Activated CD4-positive, CD25-positive, alpha-beta regulatory T cell (primary cell): ENCODE measurements at regions not wholly inside any gene's neighbourhood (a gene's known extent, or its start where the extent isn't known, plus 50 kb on each side); places are given as distances from the start of the nearest gene placed in this dataset.

Experiments
- DNase-seq, 4 experiments: peaks; one replicate each; lab custom pipeline; 2025; lab: John Stamatoyannopoulos, UW

- DNase-seq: no peak
These were observed 55.4 kb downstream of the CCER1 start for GRCh38 chr12:90899456-90900182.

DNA sequence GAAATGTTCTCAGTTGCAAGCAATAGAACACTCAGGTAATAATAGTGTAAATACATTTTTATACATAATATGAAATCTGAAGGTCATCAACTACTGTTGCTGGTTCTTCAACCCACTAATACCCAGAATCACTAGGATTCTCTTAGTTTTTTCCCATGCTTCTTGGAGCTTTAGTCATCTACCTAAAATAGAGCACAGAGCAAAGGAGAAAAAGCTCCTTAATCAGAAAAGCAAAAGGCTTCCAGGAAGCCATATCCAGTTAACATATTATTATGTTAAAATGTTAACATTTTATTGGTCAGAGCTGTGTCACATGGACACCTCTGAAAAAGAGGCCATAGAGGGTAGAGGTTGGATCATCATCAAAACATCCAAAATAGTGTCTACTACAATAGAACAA is 57.0 kb downstream of the CCER1 start:
- DNase-seq: no peak

GRCh38 chr12:90897316-90897715 is 57.7 kb downstream of the CCER1 start:
- no peak for DNase-seq

DNA sequence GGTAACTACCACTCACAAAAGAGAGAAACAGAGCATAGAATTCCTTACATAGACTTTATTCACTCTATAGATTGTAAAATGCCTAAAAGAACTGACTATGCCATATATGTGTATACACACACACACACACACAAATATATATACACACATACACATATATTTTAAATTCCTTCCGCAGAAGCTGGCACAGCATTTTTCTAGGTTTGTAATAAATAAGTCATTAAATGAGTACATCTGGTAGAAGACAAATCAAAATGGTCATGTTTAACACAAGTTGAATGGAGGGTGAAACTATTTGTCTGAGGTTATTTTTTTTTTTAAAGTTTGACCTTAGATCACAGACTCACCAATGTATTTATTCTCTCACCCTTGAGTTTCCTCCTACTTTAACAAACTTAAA is 58.2 kb downstream of the CCER1 start:
- no peak for DNase-seq

DNA sequence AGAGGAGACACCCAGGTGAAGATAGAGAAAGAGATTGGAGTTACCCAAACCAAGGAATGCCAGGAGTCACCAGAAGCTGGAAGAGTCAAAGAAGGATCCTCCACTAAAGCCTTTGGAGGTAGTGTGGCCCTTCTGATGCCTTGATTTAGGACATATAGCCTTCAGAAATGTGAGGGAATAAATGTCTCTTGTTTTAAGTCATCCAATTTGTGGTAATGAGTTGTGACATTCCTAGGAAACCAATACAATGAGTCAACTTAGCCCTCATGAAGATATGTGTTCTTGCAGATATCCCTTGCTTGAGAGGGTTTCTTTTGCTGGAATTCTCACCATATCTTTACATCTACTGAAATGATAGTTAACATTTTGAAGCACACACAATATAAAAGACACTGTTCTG is 58.8 kb downstream of the CCER1 start:
- DNase-seq: no peak

GRCh38 chr12:90888316-90888715 is 66.7 kb downstream of the CCER1 start:
- no peak for DNase-seq

GRCh38 chr12:90883456-90883855 is 71.5 kb downstream of the CCER1 start:
- DNase-seq: no peak

DNA sequence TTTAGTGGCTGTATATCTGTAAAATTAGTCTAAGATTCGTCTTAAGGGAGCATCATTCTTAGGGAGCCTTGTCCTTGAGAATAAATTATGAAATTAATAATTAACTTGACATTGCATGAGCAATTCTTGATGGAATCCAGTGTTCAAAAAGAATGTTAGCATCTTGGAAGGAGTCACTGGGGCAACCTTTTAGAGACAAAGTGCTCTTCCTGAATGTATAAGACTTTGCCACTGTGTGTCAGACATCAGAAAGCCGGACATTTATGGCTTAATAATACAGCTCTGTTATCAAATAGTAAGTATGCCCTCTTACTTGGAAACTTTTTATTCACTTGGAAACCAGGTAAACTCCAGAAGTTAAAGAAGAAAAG is 83.3 kb downstream of the CCER1 start:
- DNase-seq: no peak

GRCh38 chr12:90870971-90871725 is 83.8 kb downstream of the CCER1 start:
- no peak for DNase-seq

- DNase-seq: no peak
These were observed 86.3 kb downstream of the CCER1 start for GRCh38 chr12:90868626-90869025.

GRCh38 chr12:90859591-90859990 is 95.4 kb downstream of the CCER1 start:
- DNase-seq: no peak

DNA sequence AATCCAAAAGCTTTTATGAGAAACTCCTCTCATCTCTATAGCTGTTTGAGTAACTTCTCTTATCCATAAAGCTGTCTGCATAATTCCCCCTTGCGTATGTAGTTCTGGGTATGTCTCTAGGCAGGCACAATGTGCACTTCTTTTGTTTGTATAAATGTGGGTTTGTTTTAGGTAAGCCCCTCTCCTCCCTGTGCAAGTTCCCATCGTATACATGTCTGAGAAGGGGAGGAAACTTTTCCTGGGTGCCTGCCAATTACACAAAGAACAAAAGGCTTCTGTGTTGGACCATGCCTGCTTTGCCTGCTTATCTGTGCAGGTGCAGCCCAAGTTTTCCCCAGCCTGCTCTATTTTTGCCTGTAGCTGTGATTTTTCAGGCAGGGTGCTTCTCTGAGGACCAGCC is 96.7 kb downstream of the CCER1 start:
- DNase-seq: no peak

- DNase-seq: no peak
These were observed 99.4 kb downstream of the CCER1 start for GRCh38 chr12:90855534-90855933.

GRCh38 chr12:90854136-90854689 is 100.8 kb downstream of the CCER1 start:
- no peak for DNase-seq

- DNase-seq: no peak
These were observed 102.9 kb downstream of the CCER1 start for GRCh38 chr12:90851800-90852718.

GRCh38 chr12:90842477-90842876 is 112.5 kb downstream of the CCER1 start:
- DNase-seq: no peak

- DNase-seq: no peak
These were observed 113.6 kb downstream of the CCER1 start for GRCh38 chr12:90841336-90841735.

- no peak for DNase-seq
These were observed 115.6 kb downstream of the CCER1 start for GRCh38 chr12:90839346-90839745.

DNA sequence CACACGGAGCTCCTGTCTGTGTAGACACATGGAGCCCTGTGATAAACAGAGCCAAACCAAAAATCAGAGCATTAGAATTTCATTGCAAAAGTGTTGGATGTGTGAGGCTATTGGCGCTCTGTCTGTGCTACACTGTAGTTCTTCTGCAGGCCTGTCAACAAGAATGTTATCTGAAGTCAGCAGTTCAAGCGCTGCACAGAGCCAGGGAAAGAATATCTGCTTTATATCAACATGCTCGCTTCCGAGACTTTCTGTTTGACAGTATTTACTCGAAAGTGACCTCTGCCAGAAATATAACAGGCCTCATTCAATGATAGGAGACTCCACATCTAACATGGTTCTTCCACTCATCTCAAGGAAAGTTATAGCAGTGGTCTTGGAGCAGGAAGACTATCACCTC is 118.3 kb downstream of the CCER1 start:
- DNase-seq: no peak

DNA sequence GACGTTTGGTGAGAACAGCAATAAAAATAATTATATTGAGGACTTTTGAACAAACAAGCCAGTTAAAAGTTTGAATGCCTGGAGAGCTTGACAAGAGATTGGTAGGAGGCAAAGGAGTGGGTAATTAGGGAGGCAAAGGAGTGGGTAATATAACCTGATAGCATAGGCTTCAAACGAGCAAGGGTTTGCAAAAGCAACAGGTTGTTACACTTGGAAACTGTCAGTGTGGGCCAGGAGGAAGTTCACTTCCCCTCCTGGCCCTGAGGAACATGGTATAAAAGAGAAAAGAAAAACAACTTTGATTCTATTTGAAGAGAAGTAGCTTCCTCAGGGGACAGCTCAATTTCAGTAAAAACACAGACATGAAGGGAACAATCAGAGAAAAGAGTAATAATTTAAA is 121.7 kb downstream of the CCER1 start:
- no peak for DNase-seq

DNA sequence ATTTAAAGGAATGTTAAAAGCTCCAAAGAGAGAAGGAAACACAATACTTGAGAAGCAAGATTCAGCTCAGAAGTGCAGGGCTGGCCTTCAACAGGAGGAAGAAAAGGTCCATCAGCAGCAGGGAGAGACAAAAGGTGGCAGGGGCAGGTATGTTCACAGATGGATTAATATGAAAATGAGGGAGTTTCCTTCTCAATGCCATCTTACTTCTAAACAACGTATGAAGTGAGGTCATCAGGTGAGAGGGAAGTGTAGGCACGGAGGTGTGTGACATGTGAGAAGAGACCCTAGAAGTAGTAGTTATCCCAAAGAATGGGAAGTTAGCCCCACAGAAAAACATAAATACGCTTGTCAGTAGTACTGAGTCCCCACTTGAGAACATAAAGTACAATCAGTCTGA is 122.5 kb downstream of the CCER1 start:
- no peak for DNase-seq

DNA sequence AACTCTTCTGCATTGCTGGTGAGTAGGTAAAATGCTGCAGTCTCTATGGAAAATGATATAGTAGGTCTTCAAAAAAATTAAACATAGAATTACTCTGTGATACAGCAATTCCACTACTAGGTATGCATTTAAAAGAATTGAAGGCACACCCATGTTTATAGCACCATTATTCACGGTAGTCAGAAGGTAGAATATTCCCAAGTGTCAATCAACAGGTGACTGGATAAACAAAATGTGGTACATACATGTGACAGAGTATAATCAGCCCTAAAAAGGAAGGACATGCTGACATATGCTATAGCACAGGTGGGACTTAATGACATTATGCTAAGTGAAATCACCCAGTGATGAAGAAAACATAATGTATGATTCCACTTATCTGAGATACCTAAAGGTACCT is 123.3 kb downstream of the CCER1 start:
- DNase-seq: no peak
